Thyroid gland (tissue), 4 donors: ENCODE measurements at regions not wholly inside any gene's neighbourhood (a gene's known extent, or its start where the extent isn't known, plus 50 kb on each side); places are given as distances from the start of the nearest gene placed in this dataset.

Experiments
- DNase-seq, 2 donors: peaks; one replicate each; pipeline ENCODE4 v3.0.0-alpha.2; 2019
- H3K27ac ChIP-seq, 3 donors: fragments of 200-600 bp; sonication (generic); 1 replicate in 2 of 3; 2 replicates in 1 of 3; pipeline ENCODE4 v1.5.1; 2016 to 2019; ENCODE audit warnings: mild to moderate bottlenecking in 1 of 3, moderate library complexity in 1 of 3
- H3K27me3 ChIP-seq: fragments of 200-600 bp; sonication (generic); one replicate; pipeline ENCODE4 v1.5.1; 2019
- H3K36me3 ChIP-seq, 2 donors: fragments of 200-600 bp; sonication (generic); one replicate each; pipeline ENCODE4 v1.5.1; 2016 to 2019
- H3K4me1 ChIP-seq, 2 donors: fragments of 200-600 bp; sonication (generic); one replicate each; pipeline ENCODE4 v1.5.1; 2017 to 2019
- H3K4me3 ChIP-seq, 3 donors: fragments of 200-600 bp; sonication (generic); replicated peaks in 1 of 3; 1 replicate in 2 of 3; 2 replicates in 1 of 3; pipeline ENCODE4 v1.5.1; 2016; ENCODE audit warnings: mild to moderate bottlenecking in 1 of 3
- H3K9me3 ChIP-seq: fragments of 200-600 bp; sonication (generic); one replicate; pipeline ENCODE4 v1.5.1; 2017
- CTCF ChIP-seq, 6 experiments: fragments of 200-600 bp in 3 of 6; fragments of 450-650 bp in 3 of 6; sonication (generic) in 3 of 6; IDR thresholded peaks; one replicate each; pipeline ENCODE4 v1.5.1; 2016 to 2019; ENCODE audit warnings: antibody characterized with exemption in 6 of 6, mild to moderate bottlenecking in 2 of 6, inconsistent platforms in 1 of 6, moderate library complexity in 1 of 6
- POLR2A ChIP-seq, 2 donors: fragments of 450-650 bp; IDR thresholded peaks; one replicate each; pipeline ENCODE4 v1.6.1; 2017; ENCODE audit warnings: antibody characterized with exemption in 2 of 2, mild to moderate bottlenecking in 2 of 2, moderate library complexity in 1 of 2
- WGBS, 2 donors: methylation state at CpG; one replicate each; pipeline ENCODE4 v1.1.5; 2017; 5-methylcytosine and 5-hydroxymethylcytosine counted together
- intact Hi-C: fragments of 100-400 bp; cut with DNase I; formaldehyde crosslinking; loops from one replicate; pipeline ENCODE4 v1.15.1; 2023

GRCh38 chr6:159118924-159119323 is 50.3 kb upstream of the FNDC1 start:
- Histone ChIP-seq H3K4me3 (no peak overlapping the region), H3K27ac (no peak overlapping the region), H3K4me1 (no peaks in the 10 kb centered on the region), H3K27me3 (no peaks in the 10 kb centered on the region), H3K9me3 (no peaks in the 10 kb centered on the region), H3K36me3 (no peaks in the 10 kb centered on the region)
- no peak for DNase-seq
- intact Hi-C loops: no loop called here
- 82% methylated on average over 2 of the region's 2 CpGs for WGBS, 2 donors
- TF ChIP-seq POLR2A (IDR thresholded peaks at IDR 0.05) (no peak), CTCF (IDR thresholded peaks at IDR 0.05) (no peak)

- Histone ChIP-seq H3K27ac (no peak overlapping the region), H3K9me3 (no peaks in the 10 kb centered on the region), H3K4me3 (no peak overlapping the region), H3K4me1 (no peaks in the 10 kb centered on the region), H3K36me3 (no peaks in the 10 kb centered on the region), H3K27me3 (no peaks in the 10 kb centered on the region)
- intact Hi-C loops: no loop called here
- 88 to 93% methylated on average over 4 to 5 of the region's 5 CpGs for WGBS, 2 donors
- no peak for DNase-seq
- TF ChIP-seq POLR2A (IDR thresholded peaks at IDR 0.05) (no peak), CTCF (IDR thresholded peaks at IDR 0.05) (no peak)
Measured at GRCh38 chr6:159117563-159117962, 51.6 kb upstream of the FNDC1 start.

GRCh38 chr6:159117046-159117445 is 52.2 kb upstream of the FNDC1 start:
- no peaks in the 10 kb centered on the region for H3K9me3 ChIP-seq
- H3K27me3 ChIP-seq: no peaks in the 10 kb centered on the region
- TF ChIP-seq CTCF (IDR thresholded peaks at IDR 0.05) (no peak), POLR2A (IDR thresholded peaks at IDR 0.05) (no peak)
- intact Hi-C loops: no loop called here
- no peaks in the 10 kb centered on the region for H3K4me1 ChIP-seq
- H3K36me3 ChIP-seq: no peaks in the 10 kb centered on the region
- no peak for DNase-seq
- H3K27ac ChIP-seq: no peak overlapping the region
- WGBS, 2 donors: 62 to 85% methylated on average over 3 of the region's 3 CpGs
- no peak overlapping the region for H3K4me3 ChIP-seq

- H3K36me3 ChIP-seq: no peaks in the 10 kb centered on the region
- no peaks in the 10 kb centered on the region for H3K27me3 ChIP-seq
- TF ChIP-seq CTCF (IDR thresholded peaks at IDR 0.05) (no peak), POLR2A (IDR thresholded peaks at IDR 0.05) (no peak)
- no peaks in the 10 kb centered on the region for H3K4me1 ChIP-seq
- H3K9me3 ChIP-seq: no peaks in the 10 kb centered on the region
- WGBS, 2 donors: 86 to 92% methylated on average over 5 of the region's 5 CpGs
- no peak overlapping the region for H3K4me3 ChIP-seq
- intact Hi-C loops: no loop called here
- no peak overlapping the region for H3K27ac ChIP-seq
- DNase-seq: no peak
Measured at GRCh38 chr6:159116343-159116742, 52.9 kb upstream of the FNDC1 start.

- Histone ChIP-seq H3K4me1 (no peaks in the 10 kb centered on the region), H3K27me3 (no peaks in the 10 kb centered on the region), H3K27ac (no peak overlapping the region), H3K4me3 (no peak overlapping the region), H3K9me3 (no peaks in the 10 kb centered on the region), H3K36me3 (no peaks in the 10 kb centered on the region)
- DNase-seq: no peak
- intact Hi-C loops: no loop called here
- WGBS, 2 donors: 83 to 85% methylated on average over 3 of the region's 3 CpGs
- TF ChIP-seq POLR2A (IDR thresholded peaks at IDR 0.05) (no peak), CTCF (IDR thresholded peaks at IDR 0.05) (no peak)
Measured at GRCh38 chr6:159114569-159114968, 54.6 kb upstream of the FNDC1 start.
